HAP-1 (cell line): ENCODE measurements at regions not wholly inside any gene's neighbourhood (a gene's known extent, or its start where the extent isn't known, plus 50 kb on each side); places are given as distances from the start of the nearest gene placed in this dataset.

ENCODE experiments used
- DNase-seq, 2 experiments: peaks; one replicate each; pipeline ENCODE4 v3.0.0-alpha.2; 2016 to 2020; ENCODE audit warnings: low spot score in 2 of 2
- H3K27me3 ChIP-seq: fragments of 250-450 bp; sonication (Bioruptor Pico); 2 replicates; pipeline ENCODE4 v1.5.1; 2020; ENCODE audit warnings: low read depth, mild to moderate bottlenecking, moderate library complexity
- H3K36me3 ChIP-seq: fragments of 250-450 bp; sonication (Bioruptor Pico); replicated peaks from 2 replicates; pipeline ENCODE4 v1.5.1; 2020; ENCODE audit warnings: mild to moderate bottlenecking
- H3K4me1 ChIP-seq: fragments of 250-450 bp; sonication (Bioruptor Pico); 2 replicates; pipeline ENCODE4 v1.5.1; 2020; ENCODE audit warnings: mild to moderate bottlenecking
- H3K4me3 ChIP-seq: fragments of 250-450 bp; sonication (Bioruptor Pico); 2 replicates; pipeline ENCODE4 v1.5.1; 2020; ENCODE audit warnings: mild to moderate bottlenecking, moderate library complexity
- H3K9me3 ChIP-seq: fragments of 250-450 bp; sonication (Bioruptor Pico); 2 replicates; pipeline ENCODE4 v1.5.1; 2020; ENCODE audit warnings: mild to moderate bottlenecking, moderate library complexity
- in situ Hi-C: fragments of 300-500 bp; cut with MboI; formaldehyde crosslinking; loops from 3 replicates; pipeline ENCODE4 v1.14.3; 2020; ENCODE audit warnings: low sequenced_read_pairs, inconsistent platforms, mixed read lengths

DNA sequence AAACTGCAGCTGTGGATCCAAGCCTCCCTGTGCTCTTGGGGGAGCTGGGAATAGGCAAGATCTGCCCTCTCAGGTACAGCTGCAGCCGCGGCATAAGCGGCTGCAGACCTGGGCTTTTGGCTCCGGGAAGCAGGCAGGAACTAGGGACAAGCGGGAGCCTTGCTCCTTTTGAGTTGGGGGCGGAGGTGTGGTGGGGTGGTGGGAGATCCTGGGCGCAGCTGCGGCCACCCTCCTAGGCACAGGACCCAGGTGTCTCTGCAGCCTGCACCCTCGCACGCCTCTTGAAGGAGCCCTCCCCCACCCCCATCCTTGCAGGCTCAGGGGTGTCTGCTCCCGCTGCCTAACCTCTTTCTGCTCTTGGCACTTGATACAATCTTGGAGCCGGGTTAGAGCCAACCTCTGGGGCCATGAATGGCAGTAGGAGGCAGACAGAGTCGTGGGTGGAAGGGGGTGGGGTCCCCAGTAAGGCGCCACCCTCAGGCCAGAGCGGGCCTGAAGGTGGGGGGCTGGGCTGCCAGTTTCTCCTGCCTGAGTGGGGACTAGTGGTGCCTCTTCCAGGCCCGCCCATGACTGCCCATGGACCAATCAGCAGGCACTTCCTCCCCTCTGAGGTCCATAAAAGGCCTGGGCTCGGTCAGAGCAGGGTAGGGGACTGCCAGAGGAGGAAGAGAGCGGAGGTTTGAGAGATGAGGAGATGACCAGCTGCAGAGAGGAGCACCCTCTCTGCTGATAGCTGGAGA, 267.6 kb upstream of the TNC start:
- H3K4me1 ChIP-seq = no peaks in the 10 kb centered on the region
- no peak for DNase-seq
- no peaks in the 10 kb centered on the region for H3K36me3 ChIP-seq
- no peaks in the 10 kb centered on the region for H3K27me3 ChIP-seq
- in situ Hi-C loops = no loop called here
- H3K4me3 ChIP-seq = no peak overlapping the region
- no peaks in the 10 kb centered on the region for H3K9me3 ChIP-seq

DNA sequence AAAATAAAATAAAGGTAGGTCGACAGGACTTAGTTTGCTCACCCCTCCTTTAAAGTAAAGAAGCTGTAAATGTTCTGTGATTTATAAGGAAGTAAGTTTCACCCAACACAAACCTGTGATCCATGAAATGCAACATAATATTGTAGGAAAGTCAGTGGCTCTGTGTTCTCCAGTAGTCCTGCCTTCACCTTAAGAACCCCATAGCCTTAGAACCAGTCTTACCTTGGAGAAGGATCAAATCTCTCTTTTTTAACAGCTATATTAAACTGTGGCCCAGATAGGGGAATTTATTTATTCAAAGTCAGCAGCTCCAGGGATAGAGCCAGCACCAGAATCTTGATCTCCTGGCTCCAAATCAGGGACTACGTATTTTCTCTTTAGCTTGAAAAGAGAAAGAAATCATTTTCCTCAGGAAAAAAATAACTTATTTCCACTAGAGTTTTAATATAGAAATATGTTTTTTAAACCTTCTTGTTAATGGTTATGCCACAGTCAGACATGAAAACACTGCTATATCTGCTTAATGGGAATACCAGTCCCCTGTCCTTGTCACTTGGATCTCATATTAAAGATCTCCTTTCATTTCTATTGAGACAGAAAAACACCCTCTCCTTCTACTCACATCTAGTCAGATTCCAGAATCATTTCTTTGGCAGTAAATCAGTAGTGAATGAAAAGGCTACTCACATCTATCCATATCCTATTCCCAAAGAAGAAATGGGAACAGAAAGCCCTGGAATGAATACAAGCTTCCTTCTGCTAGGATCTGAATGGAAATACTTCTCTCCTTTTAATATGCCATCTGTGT, 269.2 kb upstream of the TNC start:
- no peak for DNase-seq
- H3K36me3 ChIP-seq = no peaks in the 10 kb centered on the region
- no peak overlapping the region for H3K4me3 ChIP-seq
- in situ Hi-C loops = no loop called here
- no peaks in the 10 kb centered on the region for H3K9me3 ChIP-seq
- no peaks in the 10 kb centered on the region for H3K4me1 ChIP-seq
- no peaks in the 10 kb centered on the region for H3K27me3 ChIP-seq

DNA sequence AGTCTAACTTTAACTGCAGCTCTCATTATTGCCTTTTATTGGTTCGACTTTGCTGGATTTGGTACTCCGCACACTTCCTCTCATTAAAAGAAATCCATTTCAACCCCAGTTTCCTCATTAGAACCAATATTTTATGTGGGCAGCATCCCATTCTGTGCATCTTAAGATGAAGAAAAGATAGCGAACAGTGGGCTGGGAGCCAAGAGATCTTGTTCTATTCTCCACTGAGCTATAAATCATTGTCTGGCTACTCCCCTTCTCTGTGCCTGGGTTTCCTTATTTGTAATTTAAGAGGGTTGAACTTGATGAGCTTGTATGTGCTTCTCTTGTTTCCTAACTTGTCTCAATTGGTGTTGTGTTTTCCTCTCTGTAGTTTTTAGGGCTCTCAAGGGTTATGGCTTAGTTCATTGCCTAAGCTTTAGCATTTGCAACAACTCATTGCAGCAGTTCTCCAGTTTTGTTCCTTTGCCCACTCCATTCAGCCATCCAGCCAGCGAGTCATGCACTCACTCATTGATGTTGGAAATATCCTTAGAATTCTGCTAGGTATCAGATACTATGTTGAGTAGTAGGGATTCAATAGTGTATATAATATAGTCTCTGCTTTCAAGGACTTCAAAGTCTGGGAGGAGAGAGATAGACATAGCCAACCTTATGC, 273.3 kb upstream of the TNC start:
- H3K9me3 ChIP-seq = no peaks in the 10 kb centered on the region
- H3K27me3 ChIP-seq = no peaks in the 10 kb centered on the region
- no peaks in the 10 kb centered on the region for H3K4me1 ChIP-seq
- no peak overlapping the region for H3K4me3 ChIP-seq
- in situ Hi-C loops = no loop called here
- DNase-seq = no peak
- no peaks in the 10 kb centered on the region for H3K36me3 ChIP-seq

DNA sequence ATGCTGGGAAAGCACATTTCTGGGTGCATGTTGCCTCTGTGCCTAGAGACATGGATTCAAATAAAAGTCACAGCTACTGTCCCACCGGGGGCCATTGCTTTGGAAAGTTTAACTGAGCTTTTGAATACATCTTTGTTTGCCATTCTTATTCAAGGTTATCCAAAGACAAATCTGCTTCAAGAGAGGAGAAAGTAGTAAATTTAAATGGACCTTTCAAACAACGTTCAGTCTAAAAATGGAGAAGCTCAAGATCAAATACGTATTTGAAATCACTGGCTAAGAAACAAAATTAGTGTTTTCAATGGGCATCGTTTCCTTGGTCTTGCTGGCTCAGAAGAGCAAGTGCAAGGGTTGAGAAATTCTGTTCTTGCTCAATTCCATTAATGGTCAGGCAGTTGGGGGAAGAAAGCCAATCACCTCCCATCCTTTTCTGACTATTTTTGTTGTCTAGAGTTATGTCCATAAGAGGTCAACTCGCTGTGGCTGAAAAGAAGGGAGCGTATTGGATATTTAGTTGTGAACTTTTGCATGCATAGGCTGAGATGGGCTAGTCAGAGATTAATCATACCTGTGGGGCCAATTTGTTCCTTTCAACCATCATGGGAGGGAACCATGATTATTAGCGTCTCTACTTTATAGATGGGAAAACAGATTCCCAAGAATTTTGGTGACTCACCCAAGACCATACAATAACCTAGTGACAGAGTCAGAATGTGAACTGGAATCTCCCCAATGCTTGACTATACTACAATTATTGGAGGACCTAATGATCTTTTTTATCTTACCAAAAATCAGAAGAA, 276.2 kb upstream of the TNC start:
- in situ Hi-C loops = no loop called here
- no peaks in the 10 kb centered on the region for H3K4me1 ChIP-seq
- H3K4me3 ChIP-seq = no peak overlapping the region
- H3K9me3 ChIP-seq = no peaks in the 10 kb centered on the region
- H3K27me3 ChIP-seq = no peaks in the 10 kb centered on the region
- no peaks in the 10 kb centered on the region for H3K36me3 ChIP-seq
- DNase-seq = no peak

DNA sequence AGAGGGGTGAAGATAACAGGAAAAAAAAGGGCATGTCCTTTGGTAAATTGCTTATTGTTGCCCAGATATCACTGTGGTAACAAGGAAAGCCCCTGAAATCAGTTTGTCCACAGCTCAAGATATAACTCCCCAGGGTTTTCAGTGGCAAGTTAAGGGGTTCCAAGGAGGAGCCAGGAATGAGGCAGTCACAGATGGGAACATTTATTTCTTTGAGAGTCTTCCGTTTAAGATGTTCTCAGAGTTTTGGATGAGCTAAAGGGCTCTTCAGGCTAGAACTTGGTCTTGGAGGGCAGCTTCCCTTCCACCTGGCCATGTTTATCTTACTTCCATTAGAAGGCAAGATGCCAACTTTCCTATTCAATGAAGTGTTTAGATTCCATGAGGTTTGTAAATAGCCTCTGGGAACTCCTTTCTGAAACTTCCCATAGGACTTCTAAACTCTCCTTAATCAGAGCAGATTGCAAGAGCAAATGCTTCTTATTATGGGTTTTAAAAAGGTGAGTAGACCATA, 277.6 kb upstream of the TNC start:
- H3K4me1 ChIP-seq = no peaks in the 10 kb centered on the region
- H3K27me3 ChIP-seq = no peaks in the 10 kb centered on the region
- no peak for DNase-seq
- no peaks in the 10 kb centered on the region for H3K36me3 ChIP-seq
- H3K4me3 ChIP-seq = no peak overlapping the region
- in situ Hi-C loops = no loop called here
- no peaks in the 10 kb centered on the region for H3K9me3 ChIP-seq

DNA sequence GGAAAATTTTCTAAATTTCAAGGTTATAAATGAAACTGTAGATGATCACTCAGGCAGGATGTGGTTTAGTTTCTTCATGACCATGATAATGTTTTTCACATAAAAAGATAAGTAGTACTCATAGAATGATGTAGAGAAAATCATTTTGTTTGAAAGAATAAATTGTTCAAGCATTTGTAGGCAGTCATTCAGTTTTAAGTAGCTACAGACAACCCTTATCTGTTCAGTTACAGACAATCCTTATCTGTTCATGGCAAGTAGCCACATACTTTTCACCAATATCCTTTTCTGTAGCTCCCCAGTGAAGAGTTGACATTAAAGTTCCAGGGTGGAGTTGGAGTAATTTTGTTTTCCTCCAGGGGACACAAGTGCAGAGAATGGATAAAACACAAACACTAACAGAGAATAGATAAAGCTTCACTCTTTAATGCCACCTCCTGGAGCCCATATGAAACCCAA, 278.1 kb upstream of the TNC start:
- H3K27me3 ChIP-seq = no peaks in the 10 kb centered on the region
- H3K9me3 ChIP-seq = no peaks in the 10 kb centered on the region
- no peaks in the 10 kb centered on the region for H3K4me1 ChIP-seq
- H3K4me3 ChIP-seq = no peak overlapping the region
- no peak for DNase-seq
- in situ Hi-C loops = no loop called here
- H3K36me3 ChIP-seq = no peaks in the 10 kb centered on the region

DNA sequence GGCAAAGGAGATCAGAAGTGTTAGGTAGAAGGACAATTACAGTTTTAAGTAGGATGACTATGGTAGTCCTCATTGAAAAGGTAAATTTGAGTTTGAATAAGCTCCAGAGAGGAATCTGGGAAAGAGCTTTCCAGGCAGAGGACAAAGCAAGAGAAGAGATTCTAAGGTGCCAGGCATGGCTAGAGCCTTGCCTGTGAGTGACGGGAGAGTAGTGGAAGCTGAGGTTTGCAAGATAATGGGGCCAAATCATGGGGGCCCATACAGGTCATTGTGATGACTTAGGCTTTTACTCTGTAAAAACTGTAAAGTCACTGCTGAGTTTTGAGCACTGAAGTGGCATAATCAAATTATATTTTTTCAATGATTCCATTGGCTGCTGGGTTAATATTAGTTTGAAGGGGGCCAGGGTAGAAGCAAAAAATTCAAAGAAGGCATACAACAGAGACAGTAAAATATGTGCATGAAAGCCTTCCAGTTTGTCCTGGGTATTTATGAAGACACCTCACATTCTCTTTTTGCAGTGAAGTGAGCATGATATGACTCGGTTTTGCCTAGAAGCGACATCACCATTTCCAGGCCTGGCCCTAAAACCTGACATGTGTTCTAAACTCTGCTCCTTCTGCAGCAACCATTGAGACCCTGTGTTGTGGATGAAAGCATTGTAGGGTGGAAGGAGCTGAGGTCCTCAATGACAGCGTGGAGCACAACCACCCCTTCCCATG, 279.8 kb upstream of the TNC start:
- Histone ChIP-seq H3K4me1 (no peaks in the 10 kb centered on the region), H3K36me3 (no peaks in the 10 kb centered on the region), H3K4me3 (no peak overlapping the region), H3K9me3 (no peaks in the 10 kb centered on the region), H3K27me3 (no peaks in the 10 kb centered on the region)
- no peak for DNase-seq
- in situ Hi-C loops = no loop called here

DNA sequence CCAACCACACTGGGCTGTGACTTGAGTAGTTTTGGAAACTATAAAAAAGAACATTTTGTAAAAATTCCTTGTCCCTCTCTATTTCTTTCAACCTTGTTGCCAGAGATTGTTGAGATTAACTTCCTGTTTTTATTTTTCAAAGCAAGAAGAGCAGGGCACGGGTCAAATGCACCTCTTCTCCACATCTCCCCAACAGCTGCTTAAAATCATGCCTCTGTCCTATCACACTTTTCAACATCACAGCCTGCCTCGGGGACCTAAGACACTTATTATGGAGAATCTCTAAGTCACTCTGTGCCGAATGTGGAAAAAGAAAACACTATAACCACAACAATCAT, 280.3 kb upstream of the TNC start:
- no peaks in the 10 kb centered on the region for H3K36me3 ChIP-seq
- no peaks in the 10 kb centered on the region for H3K4me1 ChIP-seq
- no peak for DNase-seq
- no peaks in the 10 kb centered on the region for H3K9me3 ChIP-seq
- H3K4me3 ChIP-seq = no peak overlapping the region
- no peaks in the 10 kb centered on the region for H3K27me3 ChIP-seq
- in situ Hi-C loops = no loop called here

DNA sequence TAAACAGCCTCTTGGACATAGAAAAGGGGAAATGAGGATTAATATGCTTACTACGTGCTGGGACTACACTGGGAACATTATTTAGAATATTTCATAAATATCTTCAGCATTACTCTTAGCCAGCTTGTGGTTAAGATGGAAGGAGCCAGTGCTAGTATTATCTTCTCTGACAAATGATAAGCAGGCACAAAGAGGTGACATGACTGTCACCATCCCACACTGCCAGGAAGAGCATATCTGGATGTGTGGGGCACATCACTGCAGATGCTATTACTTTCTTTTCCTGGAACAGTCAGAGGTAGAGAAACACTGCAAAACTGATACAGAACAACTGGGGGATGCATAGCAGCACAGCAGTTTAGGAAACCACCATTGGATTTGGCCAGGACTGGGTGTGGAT, 281.0 kb upstream of the TNC start:
- no peak overlapping the region for H3K4me3 ChIP-seq
- no peaks in the 10 kb centered on the region for H3K4me1 ChIP-seq
- H3K27me3 ChIP-seq = no peaks in the 10 kb centered on the region
- in situ Hi-C loops = no loop called here
- DNase-seq = no peak
- H3K36me3 ChIP-seq = no peaks in the 10 kb centered on the region
- no peaks in the 10 kb centered on the region for H3K9me3 ChIP-seq

DNA sequence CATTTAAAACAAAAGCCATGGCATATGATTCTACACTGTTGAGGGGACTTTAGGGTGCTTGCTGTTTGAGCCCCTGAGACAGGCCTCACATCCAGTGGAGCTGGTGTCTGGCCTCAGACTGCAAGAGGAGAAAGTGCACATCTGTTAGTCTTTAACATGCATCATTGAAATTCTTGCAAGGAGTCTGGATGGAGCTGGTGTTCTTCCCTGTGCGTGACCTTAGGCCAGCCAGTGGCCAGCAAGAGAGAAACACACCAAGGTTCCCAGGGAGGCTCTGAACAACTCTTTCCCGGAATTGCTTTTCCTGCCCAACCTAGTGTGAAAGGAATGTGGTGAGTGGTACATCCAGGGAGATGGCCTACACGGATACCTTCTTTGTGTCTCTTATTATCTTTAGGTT, 282.8 kb upstream of the TNC start:
- H3K4me1 ChIP-seq = no peaks in the 10 kb centered on the region
- H3K36me3 ChIP-seq = no peaks in the 10 kb centered on the region
- DNase-seq = no peak
- no peaks in the 10 kb centered on the region for H3K9me3 ChIP-seq
- no peaks in the 10 kb centered on the region for H3K27me3 ChIP-seq
- no peak overlapping the region for H3K4me3 ChIP-seq
- in situ Hi-C loops = no loop called here

DNA sequence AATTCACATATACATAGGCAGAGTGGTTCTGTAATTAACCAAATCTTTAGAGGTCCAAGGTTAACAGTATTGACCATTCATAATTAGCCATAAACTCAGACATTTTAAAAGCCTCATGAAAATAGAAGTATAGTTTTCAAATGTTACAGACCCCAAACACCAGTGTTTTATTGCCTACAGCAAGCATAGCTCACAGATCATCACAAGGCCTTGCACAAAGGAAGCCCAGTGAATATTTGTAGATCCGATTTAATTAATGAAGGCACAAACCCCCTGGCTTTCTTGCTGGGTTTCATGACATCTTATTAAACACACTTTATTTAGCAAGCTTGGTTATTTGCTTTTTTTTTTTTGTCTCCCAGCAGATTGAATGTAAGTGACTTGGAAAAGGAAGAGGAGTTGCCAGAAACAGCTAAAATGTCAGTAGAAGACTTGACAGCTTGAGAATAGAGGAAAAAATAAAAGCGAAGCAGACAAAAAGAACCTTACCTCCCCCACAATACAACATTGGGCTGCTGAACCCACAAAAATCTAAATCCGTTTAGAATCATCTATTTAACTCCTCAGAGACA, 283.9 kb upstream of the TNC start:
- DNase-seq = no peak
- Histone ChIP-seq H3K36me3 (no peaks in the 10 kb centered on the region), H3K4me1 (no peaks in the 10 kb centered on the region), H3K27me3 (no peaks in the 10 kb centered on the region), H3K4me3 (no peak overlapping the region), H3K9me3 (no peaks in the 10 kb centered on the region)
- in situ Hi-C loops = no loop called here

DNA sequence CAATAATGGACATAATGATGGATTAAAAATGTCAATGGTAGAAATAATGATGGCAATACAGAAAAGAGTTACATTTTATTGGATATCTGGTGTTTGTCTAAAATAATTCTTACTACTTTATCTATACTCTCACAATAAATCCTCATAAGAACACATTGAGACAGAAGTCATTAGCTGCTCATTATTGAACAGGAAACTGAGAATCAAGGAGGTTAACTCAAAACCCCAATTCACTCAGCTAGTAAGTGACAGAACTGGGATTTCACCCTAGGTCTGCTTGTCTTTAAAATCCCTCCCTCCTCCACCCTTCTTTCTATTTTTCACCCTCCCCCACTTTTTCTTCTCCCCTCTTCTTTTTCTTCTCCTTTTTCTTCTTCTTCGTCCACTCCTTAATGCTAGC, 285.8 kb upstream of the TNC start:
- H3K27me3 ChIP-seq = no peaks in the 10 kb centered on the region
- no peak overlapping the region for H3K4me3 ChIP-seq
- H3K4me1 ChIP-seq = no peaks in the 10 kb centered on the region
- no peak for DNase-seq
- in situ Hi-C loops = no loop called here
- no peaks in the 10 kb centered on the region for H3K36me3 ChIP-seq
- H3K9me3 ChIP-seq = no peaks in the 10 kb centered on the region

DNA sequence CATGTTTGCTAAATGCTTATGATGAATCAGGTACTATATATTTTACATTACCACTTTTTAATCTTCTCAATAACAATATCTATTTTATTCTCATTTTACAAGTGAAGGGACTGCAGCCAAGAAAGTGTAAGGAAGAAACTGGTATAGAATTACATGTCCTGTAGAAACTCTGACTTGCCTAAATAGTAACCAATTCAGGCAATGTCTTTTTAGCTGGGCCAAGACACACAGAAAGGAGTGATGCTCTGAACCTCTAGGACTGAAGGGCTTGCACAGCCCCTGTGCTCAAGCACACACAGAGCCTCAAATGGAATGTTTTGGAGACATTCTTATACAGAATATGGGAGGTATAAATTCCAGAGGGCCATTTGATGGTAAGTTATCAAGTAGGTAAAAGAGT, 286.4 kb upstream of the TNC start:
- no peak for DNase-seq
- in situ Hi-C loops = no loop called here

More for the DNA sequence above, 286.4 kb upstream of the TNC start:
- H3K9me3 ChIP-seq = no peaks in the 10 kb centered on the region
- H3K27me3 ChIP-seq = no peaks in the 10 kb centered on the region
- no peaks in the 10 kb centered on the region for H3K4me1 ChIP-seq
- H3K36me3 ChIP-seq = no peaks in the 10 kb centered on the region
- H3K4me3 ChIP-seq = no peak overlapping the region
